DMS 273 treated with DMSO at 0.1 percent for 48 hours (cell line): ENCODE measurements at regions not wholly inside any gene's neighbourhood (a gene's known extent, or its start where the extent isn't known, plus 50 kb on each side); places are given as distances from the start of the nearest gene placed in this dataset.
"Not testable (repeated sequence)": the region's sequence is repeated elsewhere in the genome, so short reads cannot be mapped to it uniquely, and the experiment has no call there.

Experiments used
- DNase-seq: peaks from one replicate; lab custom pipeline; 2025; lab: John Stamatoyannopoulos, UW

- DNase-seq, result no peak
Observed at GRCh38 chr20:53748176-53748575, 154.5 kb upstream of the ZNF217 start.

GRCh38 chr20:53743607-53744260 is 150.1 kb upstream of the ZNF217 start:
- no peak for DNase-seq

GRCh38 chr20:53742685-53743081 is 149.0 kb upstream of the ZNF217 start:
- no peak for DNase-seq

- DNase-seq, result no peak
Observed at GRCh38 chr20:53741726-53742028, 148.0 kb upstream of the ZNF217 start.

- peak; percentile 45 for DNase-seq
Observed at GRCh38 chr20:53739799-53740785, 146.5 kb upstream of the ZNF217 start.

- no peak for DNase-seq
Observed at GRCh38 chr20:53738945-53739798, 145.5 kb upstream of the ZNF217 start.

GRCh38 chr20:53738039-53738944 is 144.7 kb upstream of the ZNF217 start:
- peak; percentile 83 for DNase-seq

GRCh38 chr20:53737396-53738038 is 143.9 kb upstream of the ZNF217 start:
- DNase-seq, result peak; percentile 41

GRCh38 chr20:53736757-53737395 is 143.2 kb upstream of the ZNF217 start:
- peak; percentile 82 for DNase-seq

- DNase-seq, result peak; percentile 35
Observed at GRCh38 chr20:53736122-53736756, 142.6 kb upstream of the ZNF217 start.

GRCh38 chr20:53735536-53736050 is 142.0 kb upstream of the ZNF217 start:
- DNase-seq, result peak; percentile 19

GRCh38 chr20:53734006-53734688 is 140.5 kb upstream of the ZNF217 start:
- no peak for DNase-seq

- DNase-seq, result no peak
Observed at GRCh38 chr20:53731595-53731994, 138.0 kb upstream of the ZNF217 start.

- no peak for DNase-seq
Observed at GRCh38 chr20:53728359-53728758, 134.7 kb upstream of the ZNF217 start.

GRCh38 chr20:53727239-53727638 is 133.6 kb upstream of the ZNF217 start:
- DNase-seq, result not testable (repeated sequence)

- no peak for DNase-seq
Observed at GRCh38 chr20:53725575-53725970, 131.9 kb upstream of the ZNF217 start.

- no peak for DNase-seq
Observed at GRCh38 chr20:53723621-53724020, 130.0 kb upstream of the ZNF217 start.

GRCh38 chr20:53723045-53723444 is 129.4 kb upstream of the ZNF217 start:
- DNase-seq, result no peak

- DNase-seq, result no peak
Observed at GRCh38 chr20:53722515-53723036, 128.9 kb upstream of the ZNF217 start.
